HEK293 (cell line): ENCODE measurements at regions not wholly inside any gene's neighbourhood (a gene's known extent, or its start where the extent isn't known, plus 50 kb on each side); places are given as distances from the start of the nearest gene placed in this dataset.

Experiments used
- ATF2 ChIP-seq: fragments of 450-650 bp; formaldehyde crosslinking; IDR thresholded peaks from 2 replicates; pipeline ENCODE4 v1.5.1; 2016; ENCODE audit warnings: missing biosample characterization, missing genetic modification characterization, low read depth
- GLIS1 ChIP-seq: fragments of 450-650 bp; formaldehyde crosslinking; IDR thresholded peaks from 2 replicates; pipeline ENCODE4 v1.5.1; 2016; ENCODE audit warnings: missing biosample characterization, missing genetic modification characterization
- INSM2 ChIP-seq: fragments of 450-650 bp; formaldehyde crosslinking; IDR thresholded peaks from 2 replicates; pipeline ENCODE4 v1.5.1; 2016; ENCODE audit warnings: missing biosample characterization, missing genetic modification characterization
- OVOL3 ChIP-seq: fragments of 450-650 bp; formaldehyde crosslinking; IDR thresholded peaks from 2 replicates; pipeline ENCODE4 v1.5.1; 2016; ENCODE audit warnings: missing biosample characterization, missing genetic modification characterization
- PRDM6 ChIP-seq: fragments of 450-650 bp; formaldehyde crosslinking; IDR thresholded peaks from 2 replicates; pipeline ENCODE4 v1.5.1; 2017; ENCODE audit warnings: missing biosample characterization, missing genetic modification characterization
- RBAK ChIP-seq: fragments of 450-650 bp; formaldehyde crosslinking; IDR thresholded peaks from 2 replicates; pipeline ENCODE4 v1.5.1; 2016; ENCODE audit warnings: missing biosample characterization, missing genetic modification characterization
- SCRT1 ChIP-seq: fragments of 450-650 bp; formaldehyde crosslinking; IDR thresholded peaks from 2 replicates; pipeline ENCODE4 v1.5.1; 2016; ENCODE audit warnings: missing biosample characterization, missing genetic modification characterization, borderline replicate concordance
- SCRT2 ChIP-seq: fragments of 450-650 bp; formaldehyde crosslinking; IDR thresholded peaks from 2 replicates; pipeline ENCODE4 v1.5.1; 2016; ENCODE audit warnings: missing biosample characterization, missing genetic modification characterization
- ZBTB20 ChIP-seq: fragments of 450-650 bp; formaldehyde crosslinking; IDR thresholded peaks from 2 replicates; pipeline ENCODE4 v1.5.1; 2016; ENCODE audit warnings: missing biosample characterization, missing genetic modification characterization
- ZBTB21 ChIP-seq: fragments of 450-650 bp; formaldehyde crosslinking; IDR thresholded peaks from 2 replicates; pipeline ENCODE4 v1.5.1; 2017; ENCODE audit warnings: missing biosample characterization, missing genetic modification characterization
- ZFP3 ChIP-seq: fragments of 450-650 bp; formaldehyde crosslinking; IDR thresholded peaks from 2 replicates; pipeline ENCODE4 v1.5.1; 2016; ENCODE audit warnings: low read depth, missing biosample characterization, missing genetic modification characterization
- ZIC2 ChIP-seq: fragments of 450-650 bp; formaldehyde crosslinking; IDR thresholded peaks from 2 replicates; pipeline ENCODE4 v1.5.1; 2016; ENCODE audit warnings: missing biosample characterization, missing genetic modification characterization
- ZNF132 ChIP-seq: fragments of 450-650 bp; formaldehyde crosslinking; IDR thresholded peaks from 2 replicates; pipeline ENCODE4 v1.5.1; 2017; ENCODE audit warnings: missing biosample characterization, missing genetic modification characterization, borderline replicate concordance
- ZNF148 ChIP-seq: fragments of 450-650 bp; formaldehyde crosslinking; IDR thresholded peaks from 2 replicates; pipeline ENCODE4 v1.5.0; 2017; ENCODE audit warnings: missing biosample characterization, missing genetic modification characterization, borderline replicate concordance
- ZNF175 ChIP-seq: fragments of 450-650 bp; formaldehyde crosslinking; IDR thresholded peaks from 2 replicates; pipeline ENCODE4 v1.5.1; 2016; ENCODE audit warnings: missing biosample characterization, missing genetic modification characterization
- ZNF2 ChIP-seq: fragments of 450-650 bp; formaldehyde crosslinking; IDR thresholded peaks from 2 replicates; pipeline ENCODE4 v1.5.1; 2016; ENCODE audit warnings: missing biosample characterization, missing genetic modification characterization
- ZNF211 ChIP-seq: fragments of 450-650 bp; formaldehyde crosslinking; IDR thresholded peaks from 2 replicates; pipeline ENCODE4 v1.5.1; 2016; ENCODE audit warnings: low read depth, missing biosample characterization, missing genetic modification characterization
- ZNF394 ChIP-seq: fragments of 450-650 bp; formaldehyde crosslinking; IDR thresholded peaks from 2 replicates; pipeline ENCODE4 v1.5.1; 2016; ENCODE audit warnings: missing biosample characterization, missing genetic modification characterization, mild to moderate bottlenecking, moderate library complexity, borderline replicate concordance
- ZNF404 ChIP-seq: fragments of 450-650 bp; formaldehyde crosslinking; IDR thresholded peaks from 2 replicates; pipeline ENCODE4 v1.5.1; 2017; ENCODE audit warnings: missing biosample characterization, missing genetic modification characterization
- ZNF423 ChIP-seq: fragments of 450-650 bp; formaldehyde crosslinking; IDR thresholded peaks from 2 replicates; pipeline ENCODE4 v1.5.1; 2016; ENCODE audit warnings: missing biosample characterization, missing genetic modification characterization
- ZNF433 ChIP-seq: fragments of 450-650 bp; formaldehyde crosslinking; IDR thresholded peaks from 2 replicates; pipeline ENCODE4 v1.5.1; 2016; ENCODE audit warnings: missing biosample characterization, missing genetic modification characterization, low read depth
- ZNF488 ChIP-seq: fragments of 450-650 bp; formaldehyde crosslinking; IDR thresholded peaks from 2 replicates; pipeline ENCODE4 v1.5.1; 2016; ENCODE audit warnings: missing biosample characterization, missing genetic modification characterization
- ZNF501 ChIP-seq: fragments of 450-650 bp; formaldehyde crosslinking; IDR thresholded peaks from 2 replicates; pipeline ENCODE4 v1.5.1; 2016; ENCODE audit warnings: missing biosample characterization, missing genetic modification characterization
- ZNF548 ChIP-seq: fragments of 450-650 bp; formaldehyde crosslinking; IDR thresholded peaks from 2 replicates; pipeline ENCODE4 v1.5.1; 2016; ENCODE audit warnings: missing biosample characterization, missing genetic modification characterization
- ZNF571 ChIP-seq: fragments of 450-650 bp; formaldehyde crosslinking; IDR thresholded peaks from 2 replicates; pipeline ENCODE4 v1.5.0; 2017; ENCODE audit warnings: missing biosample characterization, missing genetic modification characterization
- ZNF600 ChIP-seq: fragments of 450-650 bp; formaldehyde crosslinking; IDR thresholded peaks from 2 replicates; pipeline ENCODE4 v1.5.1; 2016; ENCODE audit warnings: missing biosample characterization, missing genetic modification characterization
- ZNF639 ChIP-seq: fragments of 450-650 bp; formaldehyde crosslinking; IDR thresholded peaks from 2 replicates; pipeline ENCODE4 v1.5.1; 2016; ENCODE audit warnings: missing biosample characterization, missing genetic modification characterization
- ZNF670 ChIP-seq: fragments of 450-650 bp; formaldehyde crosslinking; IDR thresholded peaks from 2 replicates; pipeline ENCODE4 v1.5.1; 2016; ENCODE audit warnings: missing biosample characterization, missing genetic modification characterization, low read depth
- ZNF707 ChIP-seq: fragments of 450-650 bp; formaldehyde crosslinking; IDR thresholded peaks from 2 replicates; pipeline ENCODE4 v1.5.1; 2016; ENCODE audit warnings: missing biosample characterization, missing genetic modification characterization
- ZNF785 ChIP-seq: fragments of 450-650 bp; formaldehyde crosslinking; IDR thresholded peaks from 2 replicates; pipeline ENCODE4 v1.5.1; 2016; ENCODE audit warnings: missing biosample characterization, missing genetic modification characterization

- no peak for TF ChIP-seq ZNF670 (tag by site-specific recombination)
- no peak for TF ChIP-seq ZNF148 (tag by site-specific recombination)
- TF ChIP-seq ZNF394 (tag by site-specific recombination) = no peak
- peak; percentile 72 for TF ChIP-seq ATF2
- no peak for TF ChIP-seq ZNF488
- TF ChIP-seq ZFP3 = no peak
- TF ChIP-seq ZNF423 (tag by site-specific recombination) = peak; percentile 89
- no peak for TF ChIP-seq ZNF404
- TF ChIP-seq ZNF548 (tag by site-specific recombination) = no peak
- peak; percentile 73 for TF ChIP-seq GLIS1 (tag by site-specific recombination)
- no peak for TF ChIP-seq ZBTB21
- 0 out of 2 replicates have a peak, but pooled peaks have one; percentile 66 for TF ChIP-seq OVOL3 (tag by site-specific recombination)
- peak; percentile 67; the same call in 1 of the 2 replicates for TF ChIP-seq INSM2 (tag by site-specific recombination)
- TF ChIP-seq SCRT2 (tag by site-specific recombination) = peak; percentile 45
- no peak for TF ChIP-seq ZNF600 (tag by site-specific recombination)
- no peak for TF ChIP-seq ZNF2 (tag by site-specific recombination)
- no peak for TF ChIP-seq ZNF211
- no peak for TF ChIP-seq ZNF571 (tag by site-specific recombination)
- no peak for TF ChIP-seq ZNF639 (tag by site-specific recombination)
- TF ChIP-seq RBAK (tag by site-specific recombination) = no peak
- 0 out of 2 replicates have a peak, but pooled peaks have one; percentile 14 for TF ChIP-seq SCRT1 (tag by site-specific recombination)
- no peak for TF ChIP-seq ZNF132 (tag by site-specific recombination)
- no peak for TF ChIP-seq ZNF785
- TF ChIP-seq ZIC2 (tag by site-specific recombination) = peak; percentile 92
- peak; percentile 93 for TF ChIP-seq PRDM6 (tag by site-specific recombination)
- no peak for TF ChIP-seq ZNF501 (tag by site-specific recombination)
- no peak for TF ChIP-seq ZNF433
- no peak for TF ChIP-seq ZNF175
- TF ChIP-seq ZBTB20 = no peak
- TF ChIP-seq ZNF707 = no peak
Observed at GRCh38 chr10:10804998-10805740, 212.5 kb upstream of the CELF2 start (continued).
